HepG2 (cell line): ENCODE measurements at regions not wholly inside any gene's neighbourhood (a gene's known extent, or its start where the extent isn't known, plus 50 kb on each side); places are given as distances from the start of the nearest gene placed in this dataset.

Experiments
- ATF7-NPFF ChIP-seq: sonication (generic); formaldehyde crosslinking; IDR thresholded peaks from 2 replicates; pipeline ENCODE4 v1.8.1; 2023; ENCODE audit warnings: mild to moderate bottlenecking, low read depth, missing genetic modification reagents, moderate library complexity
- ETV6 ChIP-seq: sonication (generic); formaldehyde crosslinking; conservative IDR thresholded peaks from 2 replicates; pipeline ENCODE4 v1.4.0; 2020; ENCODE audit warnings: missing genetic modification reagents
- HNF1A ChIP-seq, 2 experiments: sonication (generic) in 1 of 2; formaldehyde crosslinking in 1 of 2; IDR thresholded peaks; 2 replicates each; pipeline versions ENCODE4 v1.4.0 to v1.6.1; 2016 to 2020; ENCODE audit warnings: borderline replicate concordance in 1 of 2, low read depth in 1 of 2, mild to moderate bottlenecking in 1 of 2, missing genetic modification reagents in 1 of 2
- HOMEZ ChIP-seq: IDR thresholded peaks from 2 replicates; pipeline ENCODE4 v1.6.1; 2016; ENCODE audit warnings: low read depth
- KDM3A ChIP-seq: IDR thresholded peaks from 2 replicates; pipeline ENCODE4 v1.6.1; 2018; ENCODE audit warnings: low read depth, missing compliant biosample characterization
- KMT2A ChIP-seq: sonication (generic); formaldehyde crosslinking; IDR thresholded peaks from 2 replicates; pipeline ENCODE4 v1.4.0; 2020; ENCODE audit warnings: missing genetic modification reagents
- NCOA1 ChIP-seq: sonication (generic); formaldehyde crosslinking; IDR thresholded peaks from 2 replicates; pipeline ENCODE4 v1.9.0; 2021; ENCODE audit warnings: missing genetic modification reagents
- ZNF318 ChIP-seq: sonication (generic); formaldehyde crosslinking; IDR thresholded peaks from 2 replicates; pipeline ENCODE4 v1.4.0; 2020; ENCODE audit warnings: mild to moderate bottlenecking, missing genetic modification reagents
- ZNF326 ChIP-seq: sonication (generic); formaldehyde crosslinking; IDR thresholded peaks from 2 replicates; pipeline ENCODE4 v1.4.0; 2020; ENCODE audit warnings: missing genetic modification reagents, borderline replicate concordance
- ZNF761 ChIP-seq: sonication (generic); formaldehyde crosslinking; conservative IDR thresholded peaks from 2 replicates; pipeline ENCODE4 v1.4.0; 2020; ENCODE audit warnings: mild to moderate bottlenecking, missing genetic modification reagents
- ZZZ3 ChIP-seq: sonication (generic); formaldehyde crosslinking; IDR thresholded peaks from 2 replicates; pipeline ENCODE4 v1.4.0; 2020; ENCODE audit warnings: missing genetic modification reagents, mild to moderate bottlenecking, borderline replicate concordance

GRCh38 chr20:50273601-50274491 is 83.2 kb downstream of the CEBPB start (continued):
- TF ChIP-seq HNF1A (IDR thresholded peaks at IDR 0.05; ENCODE audit: low read depth) (no peak), HNF1A (CRISPR knock-in tag; IDR thresholded peaks at IDR 0.05; ENCODE audit: borderline replicate concordance) (peak; percentile 62; the same call in 1 of the 2 replicates), NCOA1 (0 out of 2 replicates have a peak, but pooled peaks have one; percentile 27), ZNF326 (CRISPR knock-in tag) (no peak), KDM3A (0 out of 2 replicates have a peak, but pooled peaks have one; percentile 41), ETV6 (CRISPR knock-in tag) (0 out of 2 replicates have a peak, but pooled peaks have one; percentile 61), KMT2A (CRISPR knock-in tag) (0 out of 2 replicates have a peak, but pooled peaks have one; percentile 2), ZZZ3 (CRISPR knock-in tag) (peak; percentile 68; the same call in 1 of the 2 replicates), ZNF318 (CRISPR knock-in tag) (peak; percentile 47; the same call in 1 of the 2 replicates), HOMEZ (CRISPR knock-in tag) (no peak), ATF7-NPFF (peak; percentile 13; the same call in 1 of the 2 replicates), ZNF761 (CRISPR knock-in tag) (0 out of 2 replicates have a peak, but pooled peaks have one; percentile 25)
